Hepatic stellate cell (primary cell): ENCODE measurements at regions not wholly inside any gene's neighbourhood (a gene's known extent, or its start where the extent isn't known, plus 50 kb on each side); places are given as distances from the start of the nearest gene placed in this dataset.

Experiments used
- DNase-seq: peaks from one replicate; pipeline ENCODE4 v3.0.0; 2011; ENCODE audit warnings: low spot score

- no peak for DNase-seq
These were observed 622.3 kb upstream of the CHORDC1 start for GRCh38 chr11:90845126-90845525.

GRCh38 chr11:90844041-90844440, 621.2 kb upstream of the CHORDC1 start:
- no peak for DNase-seq

DNA sequence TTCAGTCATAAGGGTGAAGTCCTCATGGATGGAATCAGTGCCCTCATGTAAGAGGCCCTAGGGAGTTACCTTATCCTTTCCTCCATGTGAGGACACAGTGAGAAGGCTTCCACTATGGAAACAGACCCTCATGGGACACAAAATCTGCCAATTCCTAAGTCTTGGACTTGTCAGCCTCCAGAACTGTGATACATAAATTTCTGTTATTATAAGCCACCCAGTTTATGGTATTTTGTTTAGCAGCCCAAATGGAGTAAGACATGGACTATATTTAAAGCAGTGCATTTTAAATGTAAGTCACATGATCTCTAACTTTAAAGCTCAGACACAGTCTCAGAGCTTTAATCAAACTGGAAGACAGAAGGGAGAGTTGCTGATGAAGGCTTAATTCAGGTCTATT, 619.8 kb upstream of the CHORDC1 start:
- DNase-seq = no peak

GRCh38 chr11:90840071-90840470, 617.2 kb upstream of the CHORDC1 start:
- DNase-seq = no peak

DNA sequence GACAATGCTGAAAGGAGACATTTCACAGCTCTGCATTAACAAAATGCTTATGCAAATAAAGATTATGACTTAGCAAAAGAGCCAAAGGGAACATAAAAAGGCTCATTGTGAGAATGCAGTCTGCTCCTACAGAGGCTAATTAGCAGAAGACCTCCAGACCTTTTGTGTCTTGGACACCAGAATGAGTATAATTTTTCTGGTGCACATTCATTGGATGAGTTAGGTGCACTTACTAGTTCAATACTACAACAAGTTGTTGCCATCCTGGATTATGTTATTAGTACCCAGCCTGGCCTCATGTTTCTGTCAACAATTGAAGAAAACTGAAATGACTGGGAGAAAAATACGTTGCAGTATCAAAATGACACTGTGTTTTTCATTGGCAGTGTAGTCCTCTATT, 613.2 kb upstream of the CHORDC1 start:
- DNase-seq = no peak

- no peak for DNase-seq
These were observed 600.6 kb upstream of the CHORDC1 start for GRCh38 chr11:90823446-90823845.

- DNase-seq = no peak
These were observed 600.1 kb upstream of the CHORDC1 start for GRCh38 chr11:90822996-90823395.

DNA sequence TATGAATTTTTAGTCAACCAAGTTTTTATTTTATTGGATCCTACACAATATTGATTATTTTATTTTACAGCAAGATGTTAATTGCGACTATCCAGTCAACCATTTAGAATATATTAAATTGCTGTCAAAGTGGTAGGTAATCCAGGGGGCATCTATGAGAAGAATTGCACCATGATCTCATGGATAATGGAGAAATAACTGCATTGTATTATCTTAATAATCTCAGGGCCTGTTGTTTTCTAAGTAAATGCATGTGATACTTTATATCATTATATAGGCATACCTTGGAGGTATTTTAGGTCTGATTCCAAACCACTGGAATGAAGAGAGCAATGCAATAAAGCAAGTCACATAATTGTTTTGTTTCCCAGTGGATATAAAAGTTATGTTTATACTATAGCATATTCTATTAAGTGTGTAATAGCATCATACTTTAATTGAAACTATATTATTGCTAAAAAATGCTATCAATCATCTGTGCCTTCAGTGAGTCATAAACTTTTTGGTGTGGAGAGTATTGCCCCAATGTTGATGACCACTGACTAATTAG, 595.4 kb upstream of the CHORDC1 start:
- DNase-seq = no peak

DNA sequence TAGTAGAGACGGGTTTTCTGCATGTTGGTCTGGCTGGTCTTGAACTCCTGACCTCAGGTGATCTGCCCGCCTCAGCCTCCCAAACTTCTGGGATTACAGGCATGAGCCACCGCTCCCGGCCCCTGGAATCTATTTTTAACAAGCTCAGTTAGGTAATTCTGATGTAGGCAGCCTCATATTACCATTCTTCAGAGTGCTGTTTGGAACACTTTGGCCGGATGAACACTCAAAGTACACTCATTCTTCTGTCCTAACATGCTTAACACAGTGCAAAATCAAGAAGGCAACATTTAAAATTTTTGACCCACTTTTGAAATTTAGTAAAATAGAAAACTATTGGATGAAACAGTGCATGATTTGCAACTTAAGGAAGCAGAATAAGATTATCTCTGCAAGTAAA, 586.7 kb upstream of the CHORDC1 start:
- no peak for DNase-seq

DNA sequence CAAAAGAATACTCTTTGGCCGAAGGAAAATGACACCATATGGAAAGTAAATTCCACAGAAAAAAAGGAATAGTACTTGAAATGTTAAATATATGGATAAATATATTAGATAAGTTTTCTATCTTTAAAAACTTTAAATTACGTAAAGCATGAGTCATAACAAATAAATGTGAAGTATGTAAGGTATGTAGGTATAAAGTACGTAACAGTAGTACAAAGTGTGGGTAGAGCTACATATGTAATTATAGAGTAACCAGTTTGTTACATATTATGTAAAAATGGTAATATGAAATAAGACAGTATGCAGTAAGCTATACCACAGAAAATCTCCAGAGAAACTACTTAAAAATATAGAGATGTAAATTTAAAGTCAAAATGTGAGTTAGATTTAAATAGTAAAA, 582.3 kb upstream of the CHORDC1 start:
- DNase-seq = no peak

DNA sequence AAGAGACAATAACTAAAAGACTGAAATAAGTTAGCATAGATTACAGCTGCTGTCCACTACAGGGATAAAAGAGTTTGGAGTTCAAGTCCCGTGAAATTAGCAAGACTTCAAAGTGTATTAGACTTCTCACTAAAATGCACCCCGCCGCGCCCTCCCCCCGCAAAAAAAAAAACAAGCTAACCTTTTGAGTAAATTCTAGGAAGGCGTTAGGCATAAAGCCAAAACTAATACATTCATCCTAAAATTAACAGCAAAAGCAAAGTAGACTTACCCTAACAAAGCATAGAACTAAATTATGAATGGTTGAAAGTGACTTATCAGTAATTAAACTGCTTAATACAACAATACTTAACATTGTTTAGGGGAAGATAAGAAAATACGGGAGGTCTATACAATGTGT, 581.0 kb upstream of the CHORDC1 start:
- no peak for DNase-seq

DNA sequence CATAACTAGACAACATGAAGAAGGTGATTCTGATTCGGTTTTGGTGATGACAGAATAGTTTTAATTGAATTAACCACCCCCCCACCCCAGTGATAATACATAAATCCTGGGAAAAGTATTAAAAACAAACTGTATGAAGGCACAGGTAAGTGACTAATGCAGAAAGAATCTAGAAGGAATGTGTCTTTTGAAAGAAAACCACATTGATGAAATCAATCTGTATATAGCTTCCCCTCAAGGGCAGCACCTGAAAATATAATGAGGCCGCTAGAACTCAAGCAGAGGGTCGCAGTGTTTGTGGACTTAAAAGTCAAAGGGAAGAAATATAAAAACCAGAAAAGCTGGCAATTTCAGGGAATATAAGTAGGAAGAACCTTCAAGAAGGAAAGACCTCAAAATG, 580.5 kb upstream of the CHORDC1 start:
- DNase-seq = no peak

DNA sequence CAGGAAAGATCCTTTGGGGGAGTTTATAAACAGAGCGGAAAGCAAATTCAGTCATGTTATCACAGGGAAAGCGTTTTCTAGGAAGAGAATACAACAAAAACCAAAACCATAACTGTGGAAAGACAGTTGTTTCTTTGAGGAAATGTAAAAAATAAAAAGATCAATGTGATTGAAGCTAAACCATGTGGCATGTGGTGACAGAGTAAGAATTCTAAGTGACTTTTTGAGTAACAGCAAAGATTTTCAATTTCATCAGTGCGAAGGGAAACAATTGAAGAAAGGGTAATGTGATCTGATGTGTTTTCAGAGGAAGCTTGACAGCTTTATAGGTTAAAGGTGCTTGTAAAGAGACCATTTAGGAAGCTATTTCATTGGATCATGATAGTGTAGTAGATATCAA, 575.9 kb upstream of the CHORDC1 start:
- DNase-seq = no peak

GRCh38 chr11:90795746-90796145, 572.9 kb upstream of the CHORDC1 start:
- no peak for DNase-seq

GRCh38 chr11:90788961-90789360, 566.1 kb upstream of the CHORDC1 start:
- no peak for DNase-seq

GRCh38 chr11:90784241-90784814, 561.5 kb upstream of the CHORDC1 start:
- DNase-seq = no peak

DNA sequence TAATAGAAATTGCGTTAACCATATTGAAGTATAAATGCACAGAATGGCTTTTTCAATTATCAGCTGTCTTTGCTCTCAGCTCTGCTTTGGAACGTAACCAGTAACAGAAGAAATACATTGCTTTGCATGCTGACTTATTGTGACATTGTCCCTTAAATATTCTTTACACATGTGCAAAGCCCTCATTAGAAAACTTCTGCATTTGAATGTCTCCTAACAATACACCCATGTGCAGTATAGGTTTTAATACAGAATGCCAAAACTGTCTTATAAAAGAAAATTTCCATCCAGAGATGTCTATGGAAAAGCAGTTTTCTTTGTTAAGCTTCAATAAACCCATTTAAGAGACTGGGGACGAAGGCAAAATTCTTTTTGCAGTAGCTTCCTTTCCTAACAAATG, 560.3 kb upstream of the CHORDC1 start:
- no peak for DNase-seq

DNA sequence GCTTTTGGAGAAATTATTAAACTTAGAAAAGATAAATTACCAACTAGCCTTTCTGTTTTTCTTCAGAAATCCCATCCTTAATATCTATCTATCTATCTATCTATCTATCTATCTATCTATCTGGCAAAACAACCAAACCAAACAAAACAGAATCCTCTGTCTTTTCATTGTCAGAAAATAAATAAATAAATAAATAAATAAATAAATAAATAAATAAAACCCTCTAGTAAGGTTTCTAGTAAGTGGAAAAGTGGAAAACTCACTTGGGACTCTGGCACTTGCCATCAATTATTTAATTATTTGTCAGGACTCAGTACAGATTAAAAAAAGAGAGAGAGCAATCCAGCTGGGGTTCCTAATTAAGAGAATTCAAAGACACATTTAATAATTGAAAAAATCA, 556.2 kb upstream of the CHORDC1 start:
- DNase-seq = no peak

DNA sequence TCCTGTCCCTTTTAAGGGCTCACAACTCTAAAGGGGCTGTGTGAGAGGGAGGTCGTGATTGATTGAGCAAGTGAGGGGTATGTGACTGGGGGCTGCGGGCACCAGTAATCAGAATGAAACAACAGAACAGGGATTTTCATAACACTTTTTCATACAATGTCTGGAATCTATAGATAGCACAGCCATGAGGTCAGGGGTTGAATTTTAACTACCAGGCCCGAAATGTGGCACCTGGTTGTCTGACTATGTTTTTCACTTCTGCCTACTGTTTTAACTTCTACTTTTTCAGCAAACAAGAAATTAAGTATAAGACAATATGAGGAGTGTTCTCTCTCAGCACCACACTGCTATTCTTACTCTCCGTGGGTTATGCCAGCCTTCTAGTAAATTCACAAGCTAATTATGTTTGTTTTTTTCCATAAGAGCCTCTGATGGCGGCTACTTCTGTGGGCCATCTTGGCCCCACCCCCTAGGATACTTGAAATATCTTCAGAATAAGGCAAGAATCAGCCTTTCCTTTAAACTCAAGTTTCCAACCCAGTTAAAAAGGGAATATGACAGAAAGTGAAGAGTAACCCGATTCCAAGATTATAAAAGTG, 552.8 kb upstream of the CHORDC1 start:
- DNase-seq = no peak

- DNase-seq = no peak
These were observed 552.1 kb upstream of the CHORDC1 start for GRCh38 chr11:90774727-90775566.

DNA sequence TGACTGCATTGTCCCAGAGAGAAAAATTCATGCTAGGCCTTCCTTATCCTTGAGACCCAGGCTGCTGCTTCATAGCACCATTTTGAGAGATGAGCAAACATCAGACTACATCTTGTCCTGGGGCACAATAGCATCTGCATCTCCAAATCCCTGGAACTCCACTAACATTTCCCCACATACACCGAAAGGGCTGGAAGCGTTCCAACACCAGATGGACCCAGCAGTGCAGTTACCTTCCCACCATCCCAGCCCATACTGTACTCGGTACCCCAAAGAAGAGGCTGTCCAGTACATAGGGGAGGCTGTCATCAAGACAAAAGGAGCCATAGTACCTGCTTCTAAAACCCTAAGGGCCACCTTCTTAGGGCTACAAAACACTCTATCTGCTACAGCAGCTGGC, 547.2 kb upstream of the CHORDC1 start:
- no peak for DNase-seq

GRCh38 chr11:90766121-90766520, 543.3 kb upstream of the CHORDC1 start:
- DNase-seq = no peak

GRCh38 chr11:90764691-90765090, 541.8 kb upstream of the CHORDC1 start:
- DNase-seq = no peak
